ENCODE measurements at regions not wholly inside any gene's neighbourhood (a gene's known extent, or its start where the extent isn't known, plus 50 kb on each side); places are given as distances from the start of the nearest gene placed in this dataset.

DNA sequence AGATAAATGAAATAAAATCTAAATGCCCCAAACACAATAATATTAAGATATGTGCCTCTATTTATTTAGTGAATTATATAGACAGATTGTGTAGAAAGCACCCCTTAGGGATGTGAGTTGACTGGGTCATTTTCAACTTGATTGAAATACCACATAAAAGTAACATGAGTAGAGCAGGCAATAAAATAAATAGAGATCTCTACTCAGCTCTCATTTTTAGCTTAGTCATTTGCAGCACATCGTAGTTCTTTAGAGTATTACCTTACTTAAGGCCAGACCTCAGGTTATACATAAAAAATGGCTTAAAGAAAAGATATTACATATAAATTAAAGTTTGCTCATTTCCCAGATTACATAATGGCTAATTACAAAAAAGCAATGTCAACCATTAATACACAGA, 1525.6 kb upstream of the PRR20A start:
- Mint-ChIP-seq H3K4me3 (ENCODE audit: unreplicated experiment) (no peak overlapping the region), H3K27ac (ENCODE audit: unreplicated experiment) (no peak overlapping the region), H3K27me3 (ENCODE audit: low read depth, unreplicated experiment) (no peaks in the 10 kb centered on the region), H3K36me3 (ENCODE audit: low read depth, unreplicated experiment) (no peaks in the 10 kb centered on the region), H3K4me1 (ENCODE audit: low read depth, unreplicated experiment) (no peaks in the 10 kb centered on the region), H3K9me3 (ENCODE audit: unreplicated experiment) (no peaks in the 10 kb centered on the region)
- H3K9me3 ChIP-seq (ENCODE audit: insufficient read depth, low read depth, low read length): no peaks in the 10 kb centered on the region
- no peak overlapping the region for H3K9ac ChIP-seq (ENCODE audit: low read length)
- FAIRE-seq (no peak), DNase-seq (ENCODE audit: low read depth) (no peak)
- H3K27me3 ChIP-seq (ENCODE audit: insufficient read depth, low read length): no peaks in the 10 kb centered on the region
- no peaks in the 10 kb centered on the region for H4K20me1 ChIP-seq (ENCODE audit: insufficient read depth, low read length)
- no peaks in the 10 kb centered on the region for H3K36me3 ChIP-seq (ENCODE audit: insufficient read depth, low read length)
- H3K79me2 ChIP-seq (ENCODE audit: insufficient read depth, low read length): no peaks in the 10 kb centered on the region
- no peak overlapping the region for H3K4me2 ChIP-seq (ENCODE audit: low read length)
- no peak overlapping the region for H3K27ac ChIP-seq (ENCODE audit: low read depth, low read length)
- no peak for TF ChIP-seq EZH2 (IDR thresholded peaks at IDR 0.05; ENCODE audit: insufficient read depth, low read length)
- TF ChIP-seq, protein P1, sequence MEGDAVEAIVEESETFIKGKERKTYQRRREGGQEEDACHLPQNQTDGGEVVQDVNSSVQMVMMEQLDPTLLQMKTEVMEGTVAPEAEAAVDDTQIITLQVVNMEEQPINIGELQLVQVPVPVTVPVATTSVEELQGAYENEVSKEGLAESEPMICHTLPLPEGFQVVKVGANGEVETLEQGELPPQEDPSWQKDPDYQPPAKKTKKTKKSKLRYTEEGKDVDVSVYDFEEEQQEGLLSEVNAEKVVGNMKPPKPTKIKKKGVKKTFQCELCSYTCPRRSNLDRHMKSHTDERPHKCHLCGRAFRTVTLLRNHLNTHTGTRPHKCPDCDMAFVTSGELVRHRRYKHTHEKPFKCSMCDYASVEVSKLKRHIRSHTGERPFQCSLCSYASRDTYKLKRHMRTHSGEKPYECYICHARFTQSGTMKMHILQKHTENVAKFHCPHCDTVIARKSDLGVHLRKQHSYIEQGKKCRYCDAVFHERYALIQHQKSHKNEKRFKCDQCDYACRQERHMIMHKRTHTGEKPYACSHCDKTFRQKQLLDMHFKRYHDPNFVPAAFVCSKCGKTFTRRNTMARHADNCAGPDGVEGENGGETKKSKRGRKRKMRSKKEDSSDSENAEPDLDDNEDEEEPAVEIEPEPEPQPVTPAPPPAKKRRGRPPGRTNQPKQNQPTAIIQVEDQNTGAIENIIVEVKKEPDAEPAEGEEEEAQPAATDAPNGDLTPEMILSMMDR (IDR thresholded peaks at IDR 0.05; ENCODE audit: insufficient read depth, low read depth, low read length): no peak
- no peak overlapping the region for H2AFZ ChIP-seq (ENCODE audit: low read depth, low read length)
- no peak overlapping the region for H3K4me3 ChIP-seq (ENCODE audit: insufficient read depth, low read depth, low read length)
- no peaks in the 10 kb centered on the region for H3K4me1 ChIP-seq (ENCODE audit: insufficient read depth, low read length)

DNA sequence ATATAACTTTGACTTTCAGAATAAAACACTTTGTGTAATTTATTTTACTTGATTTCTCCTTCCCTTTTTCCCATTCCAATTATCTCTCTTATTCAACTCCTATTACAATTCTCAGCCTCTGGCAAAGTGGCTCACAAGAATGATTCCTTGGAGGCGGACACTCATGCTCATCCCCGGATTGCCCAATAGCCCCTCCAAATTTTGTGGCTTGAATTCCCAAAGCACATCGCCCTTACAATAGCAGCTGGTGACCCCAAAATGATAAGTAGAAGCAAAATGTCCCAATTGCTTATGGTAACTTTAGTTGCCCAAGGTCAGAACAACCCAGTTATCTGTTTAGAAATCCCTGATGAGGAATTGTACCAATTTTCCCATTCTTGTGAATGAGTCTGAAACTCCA, 1523.5 kb upstream of the PRR20A start:
- Mint-ChIP-seq H3K27me3 (ENCODE audit: low read depth, unreplicated experiment) (no peaks in the 10 kb centered on the region), H3K36me3 (ENCODE audit: low read depth, unreplicated experiment) (no peaks in the 10 kb centered on the region), H3K4me1 (ENCODE audit: low read depth, unreplicated experiment) (no peaks in the 10 kb centered on the region), H3K27ac (ENCODE audit: unreplicated experiment) (no peak overlapping the region), H3K9me3 (ENCODE audit: unreplicated experiment) (no peaks in the 10 kb centered on the region), H3K4me3 (ENCODE audit: unreplicated experiment) (no peak overlapping the region)
- no peaks in the 10 kb centered on the region for H4K20me1 ChIP-seq (ENCODE audit: insufficient read depth, low read length)
- no peak overlapping the region for H3K4me3 ChIP-seq (ENCODE audit: insufficient read depth, low read depth, low read length)
- FAIRE-seq (no peak), DNase-seq (ENCODE audit: low read depth) (no peak)
- H3K79me2 ChIP-seq (ENCODE audit: insufficient read depth, low read length): no peaks in the 10 kb centered on the region
- no peaks in the 10 kb centered on the region for H3K9me3 ChIP-seq (ENCODE audit: insufficient read depth, low read depth, low read length)
- no peaks in the 10 kb centered on the region for H3K36me3 ChIP-seq (ENCODE audit: insufficient read depth, low read length)
- H2AFZ ChIP-seq (ENCODE audit: low read depth, low read length): no peak overlapping the region
- H3K27me3 ChIP-seq (ENCODE audit: insufficient read depth, low read length): no peaks in the 10 kb centered on the region
- no peak overlapping the region for H3K9ac ChIP-seq (ENCODE audit: low read length)
- H3K27ac ChIP-seq (ENCODE audit: low read depth, low read length): no peak overlapping the region
- H3K4me2 ChIP-seq (ENCODE audit: low read length): no peak overlapping the region
- H3K4me1 ChIP-seq (ENCODE audit: insufficient read depth, low read length): no peaks in the 10 kb centered on the region
- no peak for TF ChIP-seq EZH2 (IDR thresholded peaks at IDR 0.05; ENCODE audit: insufficient read depth, low read length)
- TF ChIP-seq, protein P1 (IDR thresholded peaks at IDR 0.05; ENCODE audit: insufficient read depth, low read depth, low read length): no peak

DNA sequence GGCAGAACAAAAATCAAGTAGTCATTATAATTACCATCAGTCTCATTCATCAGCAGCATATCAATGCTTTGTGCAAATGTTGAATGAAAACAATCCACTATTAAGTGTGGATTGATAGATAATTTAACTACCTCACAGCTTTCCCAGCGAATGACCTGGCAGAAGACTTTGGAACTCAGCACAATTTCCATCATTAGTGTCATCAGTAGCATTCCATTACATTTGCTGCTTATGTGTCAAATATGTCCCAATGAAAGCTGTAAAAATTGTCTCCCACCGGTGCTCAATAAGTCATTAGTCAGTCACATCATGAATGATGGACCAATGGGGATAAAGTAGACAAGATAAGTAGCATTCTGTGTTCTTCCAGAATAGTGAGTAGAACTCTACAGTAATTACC, 1513.5 kb upstream of the PRR20A start:
- H3K79me2 ChIP-seq (ENCODE audit: insufficient read depth, low read length): no peaks in the 10 kb centered on the region
- Mint-ChIP-seq H3K27ac (ENCODE audit: unreplicated experiment) (no peak overlapping the region), H3K4me1 (ENCODE audit: low read depth, unreplicated experiment) (no peaks in the 10 kb centered on the region), H3K9me3 (ENCODE audit: unreplicated experiment) (peaks cover 5% of the 10 kb centered on the region), H3K27me3 (ENCODE audit: low read depth, unreplicated experiment) (no peaks in the 10 kb centered on the region), H3K36me3 (ENCODE audit: low read depth, unreplicated experiment) (no peaks in the 10 kb centered on the region), H3K4me3 (ENCODE audit: unreplicated experiment) (no peak overlapping the region)
- no peaks in the 10 kb centered on the region for H3K9me3 ChIP-seq (ENCODE audit: insufficient read depth, low read depth, low read length)
- no peak overlapping the region for H3K9ac ChIP-seq (ENCODE audit: low read length)
- H4K20me1 ChIP-seq (ENCODE audit: insufficient read depth, low read length): no peaks in the 10 kb centered on the region
- no peak overlapping the region for H2AFZ ChIP-seq (ENCODE audit: low read depth, low read length)
- H3K36me3 ChIP-seq (ENCODE audit: insufficient read depth, low read length): no peaks in the 10 kb centered on the region
- H3K27me3 ChIP-seq (ENCODE audit: insufficient read depth, low read length): no peaks in the 10 kb centered on the region
- no peak for TF ChIP-seq EZH2 (IDR thresholded peaks at IDR 0.05; ENCODE audit: insufficient read depth, low read length)
- TF ChIP-seq, protein P1 (IDR thresholded peaks at IDR 0.05; ENCODE audit: insufficient read depth, low read depth, low read length): no peak
- H3K4me1 ChIP-seq (ENCODE audit: insufficient read depth, low read length): no peaks in the 10 kb centered on the region
- no peak overlapping the region for H3K27ac ChIP-seq (ENCODE audit: low read depth, low read length)
- H3K4me3 ChIP-seq (ENCODE audit: insufficient read depth, low read depth, low read length): no peak overlapping the region
- H3K4me2 ChIP-seq (ENCODE audit: low read length): no peak overlapping the region
- FAIRE-seq: no peak
- no peak for DNase-seq (ENCODE audit: low read depth)

All from astrocyte (in vitro differentiated cells and primary cell).